Loucy (cell line): ENCODE measurements at regions not wholly inside any gene's neighbourhood (a gene's known extent, or its start where the extent isn't known, plus 50 kb on each side); places are given as distances from the start of the nearest gene placed in this dataset.

Experiments
- H2AFZ ChIP-seq: fragments of 200-600 bp; sonication (generic); 2 replicates; pipeline ENCODE4 v1.6.0; 2016; ENCODE audit warnings: antibody characterized with exemption, mild to moderate bottlenecking, low read length, moderate library complexity
- H3F3A ChIP-seq: fragments of 200-600 bp; 2 replicates; pipeline ENCODE4 v1.6.0; 2016; ENCODE audit warnings: antibody characterized with exemption, low read depth, mild to moderate bottlenecking
- H3K27me3 ChIP-seq: fragments of 200-600 bp; sonication (generic); 2 replicates; pipeline ENCODE4 v1.6.1; 2014; ENCODE audit warnings: low read length, mild to moderate bottlenecking; ENCODE audit not compliant: insufficient read depth, poor library complexity, severe bottlenecking
- H3K36me3 ChIP-seq: fragments of 200-600 bp; sonication (generic); 2 replicates; pipeline ENCODE4 v1.6.1; 2016; ENCODE audit warnings: low read length; ENCODE audit not compliant: insufficient read depth
- H3K4me1 ChIP-seq: fragments of 200-600 bp; sonication (generic); 2 replicates; pipeline ENCODE4 v1.5.1; 2014; ENCODE audit warnings: low read length, mild to moderate bottlenecking; ENCODE audit not compliant: insufficient read depth, poor library complexity, severe bottlenecking
- H3K4me2 ChIP-seq: fragments of 200-600 bp; sonication (generic); 2 replicates; pipeline ENCODE4 v1.6.0; 2014; ENCODE audit warnings: antibody characterized with exemption, low read length, low read depth, mild to moderate bottlenecking; ENCODE audit not compliant: poor library complexity, severe bottlenecking
- H3K4me3 ChIP-seq: fragments of 200-600 bp; sonication (generic); 2 replicates; pipeline ENCODE4 v1.5.1; 2014; ENCODE audit warnings: low read length, mild to moderate bottlenecking, mixed read lengths; ENCODE audit not compliant: poor library complexity, severe bottlenecking
- H3K79me2 ChIP-seq: fragments of 200-600 bp; sonication (generic); 2 replicates; pipeline ENCODE4 v1.6.1; 2014; ENCODE audit warnings: low read length; ENCODE audit not compliant: insufficient read depth
- H3K9ac ChIP-seq: fragments of 200-600 bp; sonication (generic); 2 replicates; pipeline ENCODE4 v1.6.0; 2014; ENCODE audit warnings: mild to moderate bottlenecking, low read depth, low read length, moderate library complexity; ENCODE audit not compliant: poor library complexity, severe bottlenecking
- H3K9me2 ChIP-seq: fragments of 200-600 bp; sonication (generic); replicated peaks from 2 replicates; pipeline ENCODE4 v1.6.1; 2016; ENCODE audit warnings: low read depth, low read length, mixed read lengths
- H3K9me3 ChIP-seq: fragments of 200-600 bp; sonication (generic); 2 replicates; pipeline ENCODE4 v1.6.1; 2014; ENCODE audit warnings: mild to moderate bottlenecking, antibody characterized with exemption, low read length, low read depth; ENCODE audit not compliant: insufficient read depth
- H4K20me1 ChIP-seq: fragments of 200-600 bp; sonication (generic); 2 replicates; pipeline ENCODE4 v1.6.0; 2014; ENCODE audit warnings: antibody characterized with exemption, low read length, mild to moderate bottlenecking; ENCODE audit not compliant: insufficient read depth, poor library complexity, severe bottlenecking
- EZH2phosphoT487 ChIP-seq: fragments of 200-600 bp; IDR thresholded peaks from 2 replicates; pipeline ENCODE4 v1.6.1; 2018; ENCODE audit warnings: antibody characterized with exemption, mild to moderate bottlenecking, moderate library complexity, borderline replicate concordance
- TF ChIP-seq, protein P1 (sequence below): fragments of 200-600 bp; sonication (generic); conservative IDR thresholded peaks from 2 replicates; pipeline ENCODE4 v1.5.1; 2014; ENCODE audit warnings: mild to moderate bottlenecking, antibody characterized with exemption, low read length

DNA sequence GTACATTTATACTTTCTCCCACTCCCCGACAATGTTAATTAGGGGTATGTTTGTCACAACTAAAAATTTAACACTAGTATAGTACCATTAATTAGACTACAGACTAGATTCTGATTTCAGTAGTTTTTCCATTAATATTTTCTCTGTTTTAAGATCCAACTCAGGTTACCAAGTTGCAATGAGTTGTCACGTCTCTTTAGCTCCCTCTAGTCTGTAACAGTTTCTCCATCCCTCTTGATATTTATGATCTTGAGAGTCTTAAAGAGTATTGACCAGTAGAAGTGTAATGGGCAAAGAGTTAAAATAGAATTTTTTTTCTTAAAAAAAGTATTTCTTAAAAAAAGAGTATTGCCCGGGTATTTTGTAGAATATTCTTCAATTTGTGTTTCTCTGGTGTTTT is 598.1 kb downstream of the TBC1D4 start:
- Histone ChIP-seq H4K20me1 (no peaks in the 10 kb centered on the region), H3K9ac (no peak overlapping the region), H3K79me2 (no peaks in the 10 kb centered on the region), H2AFZ (no peak overlapping the region), H3K4me2 (no peak overlapping the region), H3K9me3 (no peaks in the 10 kb centered on the region), H3K9me2 (no peaks in the 10 kb centered on the region), H3K36me3 (no peaks in the 10 kb centered on the region), H3F3A (no peaks in the 10 kb centered on the region), H3K4me1 (no peaks in the 10 kb centered on the region), H3K27me3 (no peaks in the 10 kb centered on the region), H3K4me3 (no peak overlapping the region)
- TF ChIP-seq EZH2phosphoT487, result no peak
- TF ChIP-seq, protein P1, sequence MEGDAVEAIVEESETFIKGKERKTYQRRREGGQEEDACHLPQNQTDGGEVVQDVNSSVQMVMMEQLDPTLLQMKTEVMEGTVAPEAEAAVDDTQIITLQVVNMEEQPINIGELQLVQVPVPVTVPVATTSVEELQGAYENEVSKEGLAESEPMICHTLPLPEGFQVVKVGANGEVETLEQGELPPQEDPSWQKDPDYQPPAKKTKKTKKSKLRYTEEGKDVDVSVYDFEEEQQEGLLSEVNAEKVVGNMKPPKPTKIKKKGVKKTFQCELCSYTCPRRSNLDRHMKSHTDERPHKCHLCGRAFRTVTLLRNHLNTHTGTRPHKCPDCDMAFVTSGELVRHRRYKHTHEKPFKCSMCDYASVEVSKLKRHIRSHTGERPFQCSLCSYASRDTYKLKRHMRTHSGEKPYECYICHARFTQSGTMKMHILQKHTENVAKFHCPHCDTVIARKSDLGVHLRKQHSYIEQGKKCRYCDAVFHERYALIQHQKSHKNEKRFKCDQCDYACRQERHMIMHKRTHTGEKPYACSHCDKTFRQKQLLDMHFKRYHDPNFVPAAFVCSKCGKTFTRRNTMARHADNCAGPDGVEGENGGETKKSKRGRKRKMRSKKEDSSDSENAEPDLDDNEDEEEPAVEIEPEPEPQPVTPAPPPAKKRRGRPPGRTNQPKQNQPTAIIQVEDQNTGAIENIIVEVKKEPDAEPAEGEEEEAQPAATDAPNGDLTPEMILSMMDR, result no peak

DNA sequence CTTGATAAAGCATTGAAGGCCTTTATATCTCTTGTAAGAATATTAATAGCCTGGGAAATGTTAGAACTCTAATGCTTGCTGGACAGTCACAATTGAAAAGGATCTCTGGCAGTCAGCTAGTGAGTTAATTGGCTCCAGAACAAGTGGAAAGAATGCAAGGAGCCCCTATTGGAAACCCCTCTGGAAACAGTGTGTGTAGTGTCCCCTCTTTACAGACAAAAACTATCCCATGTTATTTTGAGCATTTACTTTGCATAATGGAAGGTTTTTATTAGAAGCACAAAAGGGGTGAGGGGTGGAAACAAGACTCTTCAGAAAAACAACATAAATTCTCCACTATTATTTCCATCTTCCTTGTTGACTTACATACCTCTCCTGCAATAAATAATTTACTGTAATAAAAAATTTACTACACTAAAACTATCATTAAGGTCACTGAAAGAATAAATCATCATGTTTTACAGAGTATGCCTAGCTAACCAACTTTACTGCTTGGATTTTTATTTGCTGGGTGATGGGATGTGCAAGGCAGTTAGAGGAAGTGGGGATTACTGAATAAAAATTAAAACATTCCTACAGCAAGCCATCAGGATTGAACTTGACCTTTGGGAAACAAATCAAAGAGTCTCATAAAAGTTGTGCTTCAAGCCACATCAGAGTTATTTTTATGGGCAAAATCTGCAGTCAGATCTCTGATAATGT is 610.4 kb downstream of the TBC1D4 start:
- Histone ChIP-seq H3K9me3 (no peaks in the 10 kb centered on the region), H4K20me1 (no peaks in the 10 kb centered on the region), H3K9ac (no peak overlapping the region), H3K79me2 (no peaks in the 10 kb centered on the region), H2AFZ (no peak overlapping the region), H3K36me3 (no peaks in the 10 kb centered on the region), H3K4me1 (no peaks in the 10 kb centered on the region), H3K9me2 (no peaks in the 10 kb centered on the region), H3K27me3 (no peaks in the 10 kb centered on the region), H3F3A (no peaks in the 10 kb centered on the region), H3K4me2 (no peak overlapping the region), H3K4me3 (no peak overlapping the region)
- no peak for TF ChIP-seq EZH2phosphoT487
- TF ChIP-seq, protein P1, result no peak

DNA sequence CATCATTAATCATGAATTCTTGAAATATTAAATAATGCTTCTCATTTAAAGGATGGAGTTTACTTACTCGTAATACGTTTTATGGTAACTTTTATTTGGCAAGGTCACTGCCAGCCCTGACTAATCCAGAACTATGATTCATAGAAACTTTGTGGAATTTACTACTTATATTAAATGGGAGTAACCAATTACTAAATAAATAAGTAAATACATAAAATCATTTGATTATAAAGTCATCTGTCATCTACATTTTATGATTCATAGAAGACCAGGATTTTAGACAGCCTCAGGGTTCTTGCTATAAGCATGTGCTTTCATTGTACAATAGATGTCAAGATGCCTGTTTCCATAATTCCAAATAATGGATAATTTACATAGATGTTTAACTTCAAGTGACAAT is 611.1 kb downstream of the TBC1D4 start:
- no peak overlapping the region for H3K4me2 ChIP-seq

More for the DNA sequence above, 611.1 kb downstream of the TBC1D4 start:
- Histone ChIP-seq H3K4me1 (no peaks in the 10 kb centered on the region), H3F3A (no peaks in the 10 kb centered on the region), H3K27me3 (no peaks in the 10 kb centered on the region), H3K4me3 (no peak overlapping the region), H4K20me1 (no peaks in the 10 kb centered on the region), H3K36me3 (no peaks in the 10 kb centered on the region), H3K79me2 (no peaks in the 10 kb centered on the region), H3K9ac (no peak overlapping the region), H3K9me2 (no peaks in the 10 kb centered on the region), H3K9me3 (no peaks in the 10 kb centered on the region), H2AFZ (no peak overlapping the region)
- TF ChIP-seq EZH2phosphoT487, result no peak
- TF ChIP-seq, protein P1, result no peak
